ENCODE measurements at regions not wholly inside any gene's neighbourhood (a gene's known extent, or its start where the extent isn't known, plus 50 kb on each side); places are given as distances from the start of the nearest gene placed in this dataset.

DNA sequence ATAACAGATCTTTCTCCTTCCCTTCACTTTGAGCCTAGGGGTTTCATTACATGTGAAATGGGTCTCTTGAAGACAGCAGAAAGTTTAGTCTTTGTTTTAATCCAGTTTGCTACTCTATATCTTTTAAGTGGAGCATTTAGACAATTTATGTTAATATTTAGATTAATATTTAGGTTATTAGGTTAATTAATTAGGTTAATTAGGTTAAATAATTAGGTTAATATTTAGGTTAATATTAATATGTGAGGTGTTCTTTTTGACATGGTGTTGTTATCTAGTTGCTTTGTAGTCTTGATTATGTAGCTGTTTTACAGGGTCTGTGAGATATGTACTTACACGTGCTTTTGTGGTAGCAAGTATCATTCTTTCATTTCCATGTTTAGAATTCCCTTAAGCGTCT is 312.9 kb downstream of the NEK10 start:
- TF ChIP-seq, protein P1, sequence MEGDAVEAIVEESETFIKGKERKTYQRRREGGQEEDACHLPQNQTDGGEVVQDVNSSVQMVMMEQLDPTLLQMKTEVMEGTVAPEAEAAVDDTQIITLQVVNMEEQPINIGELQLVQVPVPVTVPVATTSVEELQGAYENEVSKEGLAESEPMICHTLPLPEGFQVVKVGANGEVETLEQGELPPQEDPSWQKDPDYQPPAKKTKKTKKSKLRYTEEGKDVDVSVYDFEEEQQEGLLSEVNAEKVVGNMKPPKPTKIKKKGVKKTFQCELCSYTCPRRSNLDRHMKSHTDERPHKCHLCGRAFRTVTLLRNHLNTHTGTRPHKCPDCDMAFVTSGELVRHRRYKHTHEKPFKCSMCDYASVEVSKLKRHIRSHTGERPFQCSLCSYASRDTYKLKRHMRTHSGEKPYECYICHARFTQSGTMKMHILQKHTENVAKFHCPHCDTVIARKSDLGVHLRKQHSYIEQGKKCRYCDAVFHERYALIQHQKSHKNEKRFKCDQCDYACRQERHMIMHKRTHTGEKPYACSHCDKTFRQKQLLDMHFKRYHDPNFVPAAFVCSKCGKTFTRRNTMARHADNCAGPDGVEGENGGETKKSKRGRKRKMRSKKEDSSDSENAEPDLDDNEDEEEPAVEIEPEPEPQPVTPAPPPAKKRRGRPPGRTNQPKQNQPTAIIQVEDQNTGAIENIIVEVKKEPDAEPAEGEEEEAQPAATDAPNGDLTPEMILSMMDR (IDR thresholded peaks at IDR 0.05), result no peak
- H3K36me3 ChIP-seq (replicated peaks in 1 of 2; ENCODE audit: control insufficient read depth in 1 of 2, insufficient read depth in 2 of 2, low read length in 2 of 2), result no peaks in the 10 kb centered on the region
- H3K4me2 ChIP-seq (replicated peaks; ENCODE audit: extremely low read depth, low read length, poor library complexity, severe bottlenecking), result no peak overlapping the region
- Mint-ChIP-seq H3K36me3 (no peaks in the 10 kb centered on the region), H3K4me1 (no peaks in the 10 kb centered on the region), H3K27me3 (ENCODE audit: low read depth in 3 of 3) (no peaks in the 10 kb centered on the region), H3K27ac (no peak overlapping the region), H3K4me3 (no peak overlapping the region), H3K9me3 (peaks cover 8 to 16% (median 10%) of the 10 kb centered on the region in 7 donors)
- WGBS (ENCODE audit: insufficient coverage), result 100% methylated on average over 1 of the region's 2 CpGs
- no peaks in the 10 kb centered on the region for H3K79me2 ChIP-seq (ENCODE audit: insufficient read depth, low read length)
- H3K27me3 ChIP-seq (ENCODE audit: control insufficient read depth in 2 of 2, insufficient read depth in 2 of 2, low read length in 2 of 2), result no peaks in the 10 kb centered on the region
- H4K20me1 ChIP-seq (ENCODE audit: insufficient read depth, low read length), result no peaks in the 10 kb centered on the region
- no peak overlapping the region for H3K27ac ChIP-seq (ENCODE audit: low read depth in 1 of 2, low read length in 2 of 2)
- no peak overlapping the region for H3K4me3 ChIP-seq (replicated peaks in 1 of 3; ENCODE audit: low read depth in 2 of 3, low read length in 3 of 3)
- no peak overlapping the region for H3K9ac ChIP-seq (ENCODE audit: insufficient read depth, low read length, poor library complexity, severe bottlenecking)
- H3K4me1 ChIP-seq (ENCODE audit: control insufficient read depth in 1 of 2, insufficient read depth in 2 of 2, low read length in 2 of 2), result no peaks in the 10 kb centered on the region
- intact Hi-C loops (cut with micrococcal nuclease), result no loop called here
- DNase-seq, result no peak
- peaks cover 8 to 11% of the 10 kb centered on the region in 2 donors for H3K9me3 ChIP-seq (replicated peaks in 1 of 2; ENCODE audit: control insufficient read depth in 1 of 2, insufficient read depth in 1 of 2, low read length in 2 of 2)
- no peak overlapping the region for H2AFZ ChIP-seq (ENCODE audit: insufficient read depth, low read depth, low read length, poor library complexity, severe bottlenecking)

DNA sequence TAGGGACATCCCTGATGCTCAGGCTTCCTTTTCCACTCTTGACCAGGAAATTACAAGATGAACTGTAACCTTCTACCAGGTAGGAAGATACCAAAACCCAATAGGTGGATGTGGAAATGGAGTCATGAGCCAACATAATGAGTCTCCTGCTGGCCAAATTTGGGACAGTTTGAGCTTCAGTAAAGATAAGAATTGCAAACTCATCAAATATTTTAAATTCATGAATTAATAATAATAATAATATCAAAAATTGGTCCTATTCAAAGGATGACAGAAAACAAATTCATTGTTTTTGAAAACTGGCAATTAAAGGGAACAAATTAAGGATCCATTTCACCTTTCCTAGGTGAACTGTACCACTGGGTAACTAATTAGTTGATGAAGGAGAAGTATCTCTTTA is 309.7 kb downstream of the NEK10 start:
- H4K20me1 ChIP-seq (ENCODE audit: insufficient read depth, low read length), result no peaks in the 10 kb centered on the region
- Mint-ChIP-seq H3K27me3 (ENCODE audit: low read depth in 3 of 3) (peaks cover 0 to 3% (median 0%) of the 10 kb centered on the region in 3 donors), H3K36me3 (no peaks in the 10 kb centered on the region), H3K9me3 (peaks cover 0 to 6% (median 3%) of the 10 kb centered on the region in 7 donors), H3K27ac (no peak overlapping the region), H3K4me3 (no peak overlapping the region), H3K4me1 (no peaks in the 10 kb centered on the region)
- intact Hi-C loops (cut with micrococcal nuclease), result no loop called here
- H3K27me3 ChIP-seq (ENCODE audit: control insufficient read depth in 2 of 2, insufficient read depth in 2 of 2, low read length in 2 of 2), result no peaks in the 10 kb centered on the region
- H3K27ac ChIP-seq (ENCODE audit: low read depth in 1 of 2, low read length in 2 of 2), result no peak overlapping the region
- no peak overlapping the region for H3K4me3 ChIP-seq (replicated peaks in 1 of 3; ENCODE audit: low read depth in 2 of 3, low read length in 3 of 3)
- no peaks in the 10 kb centered on the region for H3K4me1 ChIP-seq (ENCODE audit: control insufficient read depth in 1 of 2, insufficient read depth in 2 of 2, low read length in 2 of 2)
- no peak overlapping the region for H3K9ac ChIP-seq (ENCODE audit: insufficient read depth, low read length, poor library complexity, severe bottlenecking)
- peaks cover 0 to 5% of the 10 kb centered on the region in 2 donors for H3K9me3 ChIP-seq (replicated peaks in 1 of 2; ENCODE audit: control insufficient read depth in 1 of 2, insufficient read depth in 1 of 2, low read length in 2 of 2)
- H3K79me2 ChIP-seq (ENCODE audit: insufficient read depth, low read length), result no peaks in the 10 kb centered on the region
- TF ChIP-seq, protein P1 (IDR thresholded peaks at IDR 0.05), result no peak
- H2AFZ ChIP-seq (ENCODE audit: insufficient read depth, low read depth, low read length, poor library complexity, severe bottlenecking), result no peak overlapping the region
- H3K4me2 ChIP-seq (replicated peaks; ENCODE audit: extremely low read depth, low read length, poor library complexity, severe bottlenecking), result no peak overlapping the region
- no peaks in the 10 kb centered on the region for H3K36me3 ChIP-seq (replicated peaks in 1 of 2; ENCODE audit: control insufficient read depth in 1 of 2, insufficient read depth in 2 of 2, low read length in 2 of 2)
- no peak for DNase-seq
